Omental fat pad (tissue), 3 donors: ENCODE measurements at regions not wholly inside any gene's neighbourhood (a gene's known extent, or its start where the extent isn't known, plus 50 kb on each side); places are given as distances from the start of the nearest gene placed in this dataset.

Experiments used
- ATAC-seq: fragments of 150-250 bp; one replicate; pipeline ENCODE4 v1.9.1; 2016; ENCODE audit warnings: mild to moderate bottlenecking, moderate library complexity; ENCODE audit not compliant: low FRiP score
- DNase-seq: peaks from one replicate; pipeline ENCODE4 v3.0.0-alpha.2; 2019; ENCODE audit warnings: low spot score
- CTCF ChIP-seq, 3 donors: fragments of 450-650 bp; IDR thresholded peaks; one replicate each; pipeline ENCODE4 v1.5.1; 2016 to 2017; ENCODE audit warnings: antibody characterized with exemption in 3 of 3, mild to moderate bottlenecking in 3 of 3, moderate library complexity in 2 of 3

DNA sequence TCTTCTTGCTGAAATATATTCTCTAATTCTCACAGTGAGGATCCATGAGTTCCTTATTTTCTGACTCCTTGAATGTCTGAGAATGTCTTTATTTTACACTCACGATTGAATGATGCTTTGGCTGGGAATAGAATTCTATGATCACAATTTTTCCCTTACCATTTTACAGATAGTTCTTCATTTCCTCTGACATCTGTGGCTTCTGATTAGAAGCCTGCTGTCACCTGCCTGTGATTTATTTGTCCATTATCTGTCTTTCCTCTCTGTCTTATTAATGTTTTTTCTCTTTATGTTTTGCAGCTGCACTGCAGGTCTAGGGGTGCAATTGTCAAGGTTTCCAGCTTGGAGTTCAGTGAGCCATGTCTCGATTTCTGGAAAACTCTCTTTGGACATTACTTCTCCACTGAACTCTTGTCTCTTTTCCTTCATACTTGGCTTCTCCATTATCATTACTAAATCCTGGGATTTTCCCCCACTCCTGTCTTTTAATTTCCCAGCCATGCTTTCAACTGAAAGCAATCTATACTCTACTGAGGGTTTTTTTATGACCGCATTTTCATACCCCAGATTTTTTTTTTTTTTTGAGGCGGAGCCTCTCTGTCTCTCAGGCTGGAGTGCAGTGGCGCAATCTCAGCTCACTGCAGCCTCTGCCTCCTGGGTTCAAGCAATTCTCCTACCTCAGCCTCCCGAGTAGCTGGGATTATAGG lies 85.8 kb upstream of the PRNP start:
- no peak for TF ChIP-seq CTCF (IDR thresholded peaks at IDR 0.05)
- DNase-seq (no peak), ATAC-seq (no peak)

DNA sequence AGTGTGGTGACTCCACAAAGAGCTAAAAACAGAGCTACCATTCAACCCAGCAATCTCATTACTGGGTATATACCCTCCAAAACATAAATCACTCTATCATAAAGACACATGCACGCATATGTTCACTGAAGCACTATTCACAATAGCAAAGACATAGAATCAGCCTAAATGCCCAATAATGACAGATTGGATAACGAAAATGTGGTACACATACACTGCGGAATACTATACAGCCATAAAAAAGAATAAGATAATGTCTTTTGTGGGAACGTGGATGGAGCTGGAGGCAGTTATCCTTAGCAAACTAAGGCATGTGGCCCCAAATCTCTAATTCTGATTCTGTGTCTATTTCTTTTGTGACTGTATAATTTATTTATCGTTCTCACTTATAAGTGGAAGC lies 89.0 kb upstream of the PRNP start:
- ATAC-seq: no peak
- DNase-seq: no peak
- TF ChIP-seq CTCF (IDR thresholded peaks at IDR 0.05): no peak

DNA sequence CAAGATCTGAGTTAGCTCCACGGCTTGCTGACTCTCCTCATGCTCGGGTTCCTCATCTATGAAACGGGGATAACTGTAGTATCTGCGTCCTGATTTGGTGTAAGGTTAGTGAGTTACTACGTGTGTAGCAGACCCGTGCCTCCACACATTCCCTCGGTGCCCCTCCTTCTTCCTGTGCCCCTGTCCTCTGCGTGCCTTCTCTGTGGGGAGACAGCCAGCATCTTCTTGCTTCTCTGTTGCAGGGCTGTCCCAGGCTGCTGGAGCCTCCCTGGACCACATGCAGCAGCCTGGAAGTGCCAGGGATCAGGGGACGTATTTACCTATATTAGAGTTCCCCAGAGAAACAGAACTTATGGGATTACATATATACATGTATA lies 93.1 kb upstream of the PRNP start:
- no peak for TF ChIP-seq CTCF (IDR thresholded peaks at IDR 0.05)
- no peak for ATAC-seq
- DNase-seq: no peak

DNA sequence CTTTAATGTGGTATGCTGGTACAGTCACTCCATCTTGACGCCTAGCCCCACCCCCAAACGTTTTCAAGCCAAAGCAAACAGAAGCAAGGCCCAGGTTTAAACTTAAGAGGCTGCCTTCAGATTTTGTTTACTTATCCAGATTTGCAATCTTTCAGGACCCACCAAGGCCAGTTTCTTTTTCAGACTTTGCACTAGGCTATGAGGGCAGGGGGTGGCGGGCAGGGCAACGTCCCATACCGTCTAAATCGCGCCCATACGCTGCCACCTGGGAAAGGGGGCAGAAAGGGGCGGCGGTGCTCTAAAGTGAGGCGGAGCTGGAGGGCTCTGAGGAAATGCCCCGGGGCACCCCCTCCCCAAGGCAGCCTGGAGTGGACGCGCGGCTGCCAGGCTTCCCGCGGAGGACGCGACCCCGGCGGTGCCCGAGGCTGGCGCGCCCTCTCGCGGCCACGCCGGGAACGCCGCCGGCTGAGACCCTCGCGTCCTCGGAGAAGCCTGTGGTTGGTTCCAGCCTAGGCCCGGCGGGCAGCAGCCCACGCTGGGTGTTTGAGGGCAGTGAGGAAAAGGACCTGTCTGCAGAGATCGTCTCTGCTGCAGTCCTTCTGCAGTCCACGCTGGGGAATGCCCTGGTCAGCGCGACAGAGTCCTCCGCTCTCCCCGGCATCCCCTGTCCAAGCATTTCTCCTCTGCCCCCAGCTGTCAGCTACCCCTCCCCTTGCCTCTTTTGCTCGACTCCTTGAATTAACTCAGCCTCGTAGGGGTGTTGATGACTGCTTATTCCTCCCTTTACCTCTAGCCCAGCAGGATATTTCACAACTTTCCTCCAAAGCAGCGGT lies 93.7 kb upstream of the PRNP start:
- TF ChIP-seq CTCF (IDR thresholded peaks at IDR 0.05): peak in 1 of 3 donors; percentile 75
- no peak for DNase-seq

DNA sequence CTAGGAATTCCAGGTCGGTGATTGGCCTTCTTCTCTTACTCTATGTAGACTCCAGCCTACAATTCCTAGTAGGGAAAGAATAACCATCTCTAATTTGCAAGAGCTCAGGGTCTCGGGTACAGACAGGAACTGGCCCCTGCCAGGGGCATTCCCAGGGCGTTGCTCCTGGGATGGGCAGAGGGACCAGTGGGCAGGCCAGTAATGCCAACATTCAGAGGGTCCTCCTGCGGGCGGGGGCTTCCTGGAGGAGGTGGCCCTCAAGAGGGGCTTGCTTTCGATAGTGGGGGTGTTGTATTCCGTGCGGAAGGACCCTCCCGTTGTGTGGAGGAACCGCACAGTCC lies 94.3 kb upstream of the PRNP start:
- no peak for ATAC-seq
- DNase-seq: no peak
- no peak for TF ChIP-seq CTCF (IDR thresholded peaks at IDR 0.05)

More for the DNA sequence above, 93.7 kb upstream of the PRNP start:
- peak; percentile 74 for ATAC-seq

- no peak for TF ChIP-seq CTCF (IDR thresholded peaks at IDR 0.05)
- DNase-seq: no peak
- no peak for ATAC-seq
Measured at GRCh38 chr20:4585758-4586157, 100.5 kb upstream of the PRNP start.
